Gastroesophageal sphincter (tissue), 4 donors: ENCODE measurements at regions not wholly inside any gene's neighbourhood (a gene's known extent, or its start where the extent isn't known, plus 50 kb on each side); places are given as distances from the start of the nearest gene placed in this dataset.

Experiments
- ATAC-seq: fragments of 150-250 bp; one replicate; pipeline ENCODE4 v1.9.1; 2016; ENCODE audit warnings: mild to moderate bottlenecking, moderate library complexity
- H3K27ac ChIP-seq, 4 donors: fragments of 200-600 bp; sonication (generic) in 3 of 4; 1 replicate in 3 of 4; 2 replicates in 1 of 4; pipeline ENCODE4 v1.5.1; 2016 to 2019
- H3K27me3 ChIP-seq: fragments of 200-600 bp; sonication (generic); one replicate; pipeline ENCODE4 v1.5.1; 2019
- H3K36me3 ChIP-seq, 2 donors: fragments of 200-600 bp; sonication (generic); one replicate each; pipeline ENCODE4 v1.5.1; 2019; ENCODE audit warnings: control low read depth in 1 of 2
- H3K4me1 ChIP-seq, 3 donors: fragments of 200-600 bp; sonication (generic); 1 replicate in 2 of 3; 2 replicates in 1 of 3; pipeline ENCODE4 v1.5.1; 2016 to 2019; ENCODE audit warnings: control low read depth in 2 of 3
- H3K4me3 ChIP-seq, 2 donors: fragments of 200-600 bp; sonication (generic); one replicate each; pipeline ENCODE4 v1.5.1; 2019; ENCODE audit warnings: mild to moderate bottlenecking in 1 of 2, moderate library complexity in 1 of 2
- H3K9me3 ChIP-seq, 3 donors: fragments of 200-600 bp; sonication (generic); one replicate each; pipeline ENCODE4 v1.5.1; 2017 to 2019; ENCODE audit warnings: control low read depth in 2 of 3
- EP300 ChIP-seq: sonication (generic); formaldehyde crosslinking; IDR thresholded peaks from one replicate; pipeline ENCODE4 v1.6.1; 2017; ENCODE audit warnings: antibody characterized with exemption, mild to moderate bottlenecking
- POLR2A ChIP-seq, 2 donors: fragments of 450-650 bp; IDR thresholded peaks; one replicate each; pipeline ENCODE4 v1.6.1; 2017; ENCODE audit warnings: antibody characterized with exemption in 2 of 2, mild to moderate bottlenecking in 2 of 2, moderate library complexity in 1 of 2
- POLR2AphosphoS5 ChIP-seq: sonication (generic); formaldehyde crosslinking; IDR thresholded peaks from one replicate; pipeline ENCODE4 v1.6.1; 2017; ENCODE audit warnings: antibody characterized with exemption
- WGBS, 2 donors: methylation state at CpG; one replicate each; pipeline ENCODE4 v1.1.5; 2018; ENCODE audit warnings: low coverage in 1 of 2; 5-methylcytosine and 5-hydroxymethylcytosine counted together
- TF ChIP-seq, protein P1 (sequence below), 4 experiments: fragments of 200-600 bp in 2 of 4; fragments of 450-650 bp in 2 of 4; sonication (generic) in 1 of 4; IDR thresholded peaks; one replicate each; pipeline ENCODE4 v1.5.1; 2017 to 2019; ENCODE audit warnings: antibody characterized with exemption in 4 of 4, mild to moderate bottlenecking in 2 of 4, moderate library complexity in 2 of 4

DNA sequence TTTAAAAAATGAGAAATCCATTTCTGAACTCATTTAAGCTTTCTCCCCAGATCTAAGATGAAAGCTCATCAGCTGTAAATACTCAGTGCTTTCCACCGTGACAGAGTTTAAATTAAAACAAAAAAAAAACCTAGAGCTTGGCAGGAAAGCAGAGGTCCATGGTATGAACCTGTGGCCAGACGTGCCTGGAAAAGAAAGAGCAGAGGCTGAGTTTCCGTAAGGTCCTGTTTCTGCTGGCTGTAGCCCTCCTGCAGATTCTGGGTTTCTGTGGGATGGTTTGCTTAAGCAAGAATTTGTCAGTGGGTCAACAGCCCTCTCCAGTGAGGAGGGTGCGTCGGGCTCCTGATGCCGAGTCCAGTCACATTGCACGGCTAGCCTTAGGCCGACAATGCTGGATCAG lies 383.2 kb downstream of the SAMD5 start:
- Histone ChIP-seq H3K36me3 (no peaks in the 10 kb centered on the region), H3K27ac (no peak overlapping the region), H3K27me3 (no peaks in the 10 kb centered on the region), H3K9me3 (peaks cover 0 to 9% (median 0%) of the 10 kb centered on the region in 3 donors), H3K4me1 (no peaks in the 10 kb centered on the region), H3K4me3 (no peak overlapping the region)
- ATAC-seq = no peak
- WGBS, 2 donors = 29 to 30% methylated on average over 2 to 8 of the region's 8 CpGs
- TF ChIP-seq POLR2AphosphoS5 = no peak
- no peak for TF ChIP-seq EP300
- TF ChIP-seq, protein P1, sequence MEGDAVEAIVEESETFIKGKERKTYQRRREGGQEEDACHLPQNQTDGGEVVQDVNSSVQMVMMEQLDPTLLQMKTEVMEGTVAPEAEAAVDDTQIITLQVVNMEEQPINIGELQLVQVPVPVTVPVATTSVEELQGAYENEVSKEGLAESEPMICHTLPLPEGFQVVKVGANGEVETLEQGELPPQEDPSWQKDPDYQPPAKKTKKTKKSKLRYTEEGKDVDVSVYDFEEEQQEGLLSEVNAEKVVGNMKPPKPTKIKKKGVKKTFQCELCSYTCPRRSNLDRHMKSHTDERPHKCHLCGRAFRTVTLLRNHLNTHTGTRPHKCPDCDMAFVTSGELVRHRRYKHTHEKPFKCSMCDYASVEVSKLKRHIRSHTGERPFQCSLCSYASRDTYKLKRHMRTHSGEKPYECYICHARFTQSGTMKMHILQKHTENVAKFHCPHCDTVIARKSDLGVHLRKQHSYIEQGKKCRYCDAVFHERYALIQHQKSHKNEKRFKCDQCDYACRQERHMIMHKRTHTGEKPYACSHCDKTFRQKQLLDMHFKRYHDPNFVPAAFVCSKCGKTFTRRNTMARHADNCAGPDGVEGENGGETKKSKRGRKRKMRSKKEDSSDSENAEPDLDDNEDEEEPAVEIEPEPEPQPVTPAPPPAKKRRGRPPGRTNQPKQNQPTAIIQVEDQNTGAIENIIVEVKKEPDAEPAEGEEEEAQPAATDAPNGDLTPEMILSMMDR (IDR thresholded peaks at IDR 0.05) = no peak
- no peak for TF ChIP-seq POLR2A (IDR thresholded peaks at IDR 0.05)

DNA sequence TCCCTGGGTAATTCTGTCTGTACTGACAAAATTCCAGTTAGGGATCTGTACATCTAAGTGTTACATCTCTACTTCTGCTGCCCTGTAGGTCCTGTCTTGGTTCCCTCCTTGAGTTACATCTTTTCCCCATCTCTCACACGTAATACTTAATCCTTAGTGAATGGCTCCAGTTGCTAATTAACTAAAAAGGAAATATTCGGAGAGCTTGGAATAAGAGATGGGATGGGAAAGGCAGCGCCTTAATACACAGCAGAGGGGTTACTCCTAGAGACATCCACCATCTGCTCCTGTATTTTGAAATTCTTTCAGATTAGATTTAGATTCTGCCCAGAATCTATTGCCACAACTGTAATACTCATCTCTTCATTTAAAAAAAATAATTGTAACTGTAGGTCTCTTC lies 384.0 kb downstream of the SAMD5 start:
- 65 to 79% methylated on average over 3 of the region's 3 CpGs for WGBS, 2 donors
- no peaks in the 10 kb centered on the region for H3K4me1 ChIP-seq

DNA sequence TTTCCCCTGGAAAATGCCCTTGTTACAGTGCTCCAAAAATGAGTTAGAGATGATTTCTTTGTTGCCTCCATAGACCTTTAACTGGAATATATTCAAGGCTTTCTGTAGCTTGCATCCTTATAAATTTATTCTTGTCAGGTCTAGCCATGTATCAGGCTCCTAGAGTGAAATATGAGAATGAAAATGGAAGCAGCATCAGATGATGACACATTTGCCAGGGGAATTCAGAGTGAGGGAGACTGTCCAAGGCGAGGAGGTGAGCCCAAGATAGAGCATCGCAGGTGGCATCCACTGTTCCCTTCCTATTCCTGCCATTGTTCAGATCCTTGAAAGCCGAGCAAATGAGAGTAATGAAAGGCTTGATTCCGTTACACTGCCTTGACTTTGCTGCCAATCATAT lies 386.8 kb downstream of the SAMD5 start:
- no peak for TF ChIP-seq POLR2AphosphoS5
- TF ChIP-seq, protein P1 (IDR thresholded peaks at IDR 0.05) = no peak
- no peak for TF ChIP-seq EP300
- no peak for TF ChIP-seq POLR2A (IDR thresholded peaks at IDR 0.05)
- no peaks in the 10 kb centered on the region for H3K9me3 ChIP-seq
- no peaks in the 10 kb centered on the region for H3K27me3 ChIP-seq
- no peaks in the 10 kb centered on the region for H3K36me3 ChIP-seq
- WGBS, 2 donors = 86% methylated on average over 2 to 3 of the region's 4 CpGs
- ATAC-seq = no peak
- no peak overlapping the region for H3K27ac ChIP-seq
- H3K4me3 ChIP-seq = no peak overlapping the region
- no peaks in the 10 kb centered on the region for H3K4me1 ChIP-seq

More for the DNA sequence above, 384.0 kb downstream of the SAMD5 start:
- H3K36me3 ChIP-seq = no peaks in the 10 kb centered on the region
- H3K9me3 ChIP-seq = peaks cover 0 to 9% (median 0%) of the 10 kb centered on the region in 3 donors
- H3K27ac ChIP-seq = no peak overlapping the region
- ATAC-seq = no peak
- no peaks in the 10 kb centered on the region for H3K27me3 ChIP-seq
- H3K4me3 ChIP-seq = no peak overlapping the region
- TF ChIP-seq POLR2A (IDR thresholded peaks at IDR 0.05) = no peak
- TF ChIP-seq EP300 = no peak
- TF ChIP-seq, protein P1 (IDR thresholded peaks at IDR 0.05) = no peak
- no peak for TF ChIP-seq POLR2AphosphoS5

DNA sequence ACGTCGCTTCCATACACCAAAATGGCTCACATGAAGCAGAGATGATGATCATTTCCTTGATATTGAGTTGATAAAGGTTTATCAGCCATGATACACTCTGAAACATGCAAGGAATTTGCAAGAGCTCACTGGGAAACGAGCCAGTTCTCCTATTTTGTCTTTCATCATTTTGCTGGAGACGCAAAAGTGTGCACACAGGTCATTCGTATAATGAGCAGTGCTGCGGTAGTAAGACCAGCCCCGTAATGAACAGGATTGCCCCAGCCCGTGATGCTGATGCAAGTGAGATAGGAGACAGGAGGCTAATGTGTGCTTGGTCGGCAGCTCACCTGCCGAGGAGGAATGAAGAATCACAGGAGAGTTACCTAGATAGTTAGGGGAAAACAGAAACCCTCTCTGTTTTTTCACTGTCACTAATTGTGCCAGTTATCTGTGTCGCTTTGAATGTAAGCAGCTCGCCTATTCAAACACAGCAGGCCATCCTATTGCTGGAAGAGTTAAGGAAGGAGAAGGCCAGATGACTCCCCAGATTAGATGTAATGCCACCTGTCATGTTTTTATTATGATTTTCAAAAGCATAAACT lies 391.8 kb downstream of the SAMD5 start:
- Histone ChIP-seq H3K4me1 (no peaks in the 10 kb centered on the region), H3K36me3 (no peaks in the 10 kb centered on the region), H3K4me3 (no peak overlapping the region), H3K27ac (no peak overlapping the region), H3K9me3 (no peaks in the 10 kb centered on the region), H3K27me3 (no peaks in the 10 kb centered on the region)
- ATAC-seq = no peak
- TF ChIP-seq POLR2AphosphoS5 = no peak
- no peak for TF ChIP-seq EP300
- no peak for TF ChIP-seq POLR2A (IDR thresholded peaks at IDR 0.05)
- TF ChIP-seq, protein P1 (IDR thresholded peaks at IDR 0.05) = no peak
- WGBS, 2 donors = 87 to 88% methylated on average over 8 to 11 of the region's 12 CpGs

DNA sequence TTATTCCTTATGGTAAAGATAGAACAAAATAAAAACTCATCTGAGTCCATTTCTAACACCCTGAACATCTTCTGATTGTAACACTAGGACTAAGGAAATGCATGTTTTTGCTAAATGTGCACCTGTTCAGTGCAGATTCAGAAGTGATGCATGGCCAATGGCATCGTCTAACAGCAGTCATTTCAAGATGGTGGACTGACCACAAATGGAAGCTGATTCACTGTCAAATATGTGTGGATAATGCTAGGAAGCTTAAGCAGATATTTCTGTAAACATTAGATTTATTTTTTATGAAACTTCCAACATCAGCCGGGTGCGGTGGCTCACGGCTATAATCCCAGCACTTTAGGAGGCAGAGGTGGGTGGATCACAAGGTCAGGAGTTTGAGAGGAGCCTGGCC lies 394.8 kb downstream of the SAMD5 start:
- TF ChIP-seq EP300 = no peak
- no peak for TF ChIP-seq POLR2AphosphoS5
- no peak for TF ChIP-seq POLR2A (IDR thresholded peaks at IDR 0.05)
- TF ChIP-seq, protein P1 (IDR thresholded peaks at IDR 0.05) = no peak
- WGBS, 2 donors = 77 to 100% methylated on average over 3 of the region's 4 CpGs
- H3K4me1 ChIP-seq = no peaks in the 10 kb centered on the region
- no peaks in the 10 kb centered on the region for H3K27me3 ChIP-seq
- no peak overlapping the region for H3K4me3 ChIP-seq
- no peak overlapping the region for H3K27ac ChIP-seq
- ATAC-seq = no peak
- H3K9me3 ChIP-seq = no peaks in the 10 kb centered on the region
- no peaks in the 10 kb centered on the region for H3K36me3 ChIP-seq
